Fibroblast of lung (primary cell): ENCODE measurements at regions not wholly inside any gene's neighbourhood (a gene's known extent, or its start where the extent isn't known, plus 50 kb on each side); places are given as distances from the start of the nearest gene placed in this dataset.

ENCODE experiments used
- DNase-seq, 2 donors: peaks; one replicate each; pipeline versions ENCODE4 v3.0.0 to v3.0.0-alpha.2; 2010; ENCODE audit warnings: low read depth in 2 of 2
- H2AFZ ChIP-seq: 2 replicates; pipeline ENCODE4 v1.5.1; 2012; ENCODE audit warnings: low read length, control low read depth, inconsistent platforms
- H3K27ac ChIP-seq: 2 replicates; pipeline ENCODE4 v1.5.1; 2011; ENCODE audit warnings: low read length, control low read depth; ENCODE audit not compliant: insufficient read depth
- H3K27me3 ChIP-seq: 2 replicates; pipeline ENCODE4 v1.5.1; 2011; ENCODE audit warnings: mild to moderate bottlenecking, low read length; ENCODE audit not compliant: control insufficient read depth, insufficient read depth
- H3K36me3 ChIP-seq: 2 replicates; pipeline ENCODE4 v1.5.1; 2011; ENCODE audit warnings: low read length; ENCODE audit not compliant: control insufficient read depth, insufficient read depth
- H3K4me1 ChIP-seq: 2 replicates; pipeline ENCODE4 v1.5.1; 2011; ENCODE audit warnings: low read length; ENCODE audit not compliant: control insufficient read depth, insufficient read depth; ENCODE audit errors: extremely low read depth
- H3K4me2 ChIP-seq: 2 replicates; pipeline ENCODE4 v1.5.1; 2011; ENCODE audit warnings: low read length, control low read depth; ENCODE audit not compliant: insufficient read depth; ENCODE audit errors: extremely low read depth
- H3K4me3 ChIP-seq, 4 experiments: fragments of 200-600 bp in 1 of 4; sonication (generic) in 1 of 4; replicated peaks in 1 of 4; 2 replicates each; pipeline ENCODE4 v1.5.1; 2011 to 2016; ENCODE audit warnings: low read length in 4 of 4, low read depth in 3 of 4, mild to moderate bottlenecking in 3 of 4, control low read depth in 2 of 4, inconsistent platforms in 1 of 4, mixed read lengths in 1 of 4; ENCODE audit not compliant: insufficient read depth in 1 of 4; ENCODE audit errors: control extremely low read depth in 1 of 4
- H3K79me2 ChIP-seq: 2 replicates; pipeline ENCODE4 v1.5.1; 2012; ENCODE audit warnings: mild to moderate bottlenecking, low read length, inconsistent platforms; ENCODE audit not compliant: control insufficient read depth, insufficient read depth
- H3K9ac ChIP-seq: 2 replicates; pipeline ENCODE4 v1.5.1; 2011; ENCODE audit warnings: mild to moderate bottlenecking, low read length, control low read depth; ENCODE audit not compliant: insufficient read depth
- H3K9me3 ChIP-seq: 2 replicates; pipeline ENCODE4 v1.5.1; 2012; ENCODE audit warnings: low read depth, low read length; ENCODE audit not compliant: control insufficient read depth, insufficient read depth
- H4K20me1 ChIP-seq: 2 replicates; pipeline ENCODE4 v1.5.1; 2011; ENCODE audit warnings: low read length; ENCODE audit not compliant: control insufficient read depth, insufficient read depth; ENCODE audit errors: extremely low read depth
- EZH2 ChIP-seq: IDR thresholded peaks from 2 replicates; pipeline ENCODE4 v1.5.1; 2012; ENCODE audit warnings: low read length, control low read depth, mild to moderate bottlenecking; ENCODE audit errors: missing control alignments
- TF ChIP-seq, protein P1 (sequence below), 2 donors: IDR thresholded peaks in 1 of 2; conservative IDR thresholded peaks in 1 of 2; 1 replicate in 1 of 2; 2 replicates in 1 of 2; pipeline ENCODE4 v1.5.1; 2011 to 2012; ENCODE audit warnings: low read length in 2 of 2, control low read depth in 1 of 2, inconsistent platforms in 1 of 2, low read depth in 1 of 2, mild to moderate bottlenecking in 1 of 2

DNA sequence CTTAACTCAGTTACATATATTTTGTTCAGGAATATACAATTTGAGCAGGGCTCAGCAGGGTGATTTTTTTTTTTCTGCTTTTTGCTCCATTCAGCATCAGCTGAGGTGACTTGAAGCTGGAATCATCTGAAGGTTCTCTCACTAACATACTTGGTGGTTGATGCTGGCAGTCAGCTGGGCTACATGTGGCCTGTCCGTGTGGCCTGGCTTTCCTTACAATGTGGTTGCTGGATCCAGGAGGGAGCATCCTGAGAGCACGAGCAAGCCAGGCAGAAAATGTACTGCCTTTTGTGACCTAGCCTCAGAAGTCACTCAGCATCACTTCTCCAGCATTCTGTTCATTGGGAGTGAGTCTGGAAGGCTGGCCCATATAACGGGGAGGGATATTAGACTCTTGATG lies 151.6 kb upstream of the E2F8 start:
- DNase-seq, result no peak

DNA sequence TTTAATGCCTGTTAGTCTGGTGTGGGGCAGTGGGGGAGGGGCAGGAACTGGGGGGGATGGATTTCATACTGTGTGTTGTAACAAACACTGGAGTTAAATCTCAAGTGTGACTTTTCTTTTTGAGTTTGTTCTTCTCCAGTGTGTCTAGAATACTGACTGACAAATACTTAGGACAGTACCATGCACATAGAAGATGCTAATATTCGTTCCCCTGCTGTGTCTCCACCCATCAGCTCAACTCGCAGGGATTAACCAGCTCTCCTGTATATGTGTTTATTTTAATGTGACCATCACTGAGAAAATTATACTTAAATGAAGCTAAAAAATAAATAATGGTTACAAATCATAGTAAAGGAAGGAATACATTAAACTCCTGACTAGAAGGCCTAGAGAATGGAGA lies 150.9 kb upstream of the E2F8 start:
- Histone ChIP-seq H4K20me1 (no peaks in the 10 kb centered on the region), H3K36me3 (no peaks in the 10 kb centered on the region), H3K79me2 (no peaks in the 10 kb centered on the region), H3K9ac (no peak overlapping the region), H2AFZ (no peak overlapping the region), H3K4me2 (no peak overlapping the region), H3K4me3 (no peak overlapping the region), H3K27ac (no peak overlapping the region), H3K27me3 (no peaks in the 10 kb centered on the region), H3K4me1 (peaks cover 12% of the 10 kb centered on the region), H3K9me3 (no peaks in the 10 kb centered on the region)
- TF ChIP-seq, protein P1, sequence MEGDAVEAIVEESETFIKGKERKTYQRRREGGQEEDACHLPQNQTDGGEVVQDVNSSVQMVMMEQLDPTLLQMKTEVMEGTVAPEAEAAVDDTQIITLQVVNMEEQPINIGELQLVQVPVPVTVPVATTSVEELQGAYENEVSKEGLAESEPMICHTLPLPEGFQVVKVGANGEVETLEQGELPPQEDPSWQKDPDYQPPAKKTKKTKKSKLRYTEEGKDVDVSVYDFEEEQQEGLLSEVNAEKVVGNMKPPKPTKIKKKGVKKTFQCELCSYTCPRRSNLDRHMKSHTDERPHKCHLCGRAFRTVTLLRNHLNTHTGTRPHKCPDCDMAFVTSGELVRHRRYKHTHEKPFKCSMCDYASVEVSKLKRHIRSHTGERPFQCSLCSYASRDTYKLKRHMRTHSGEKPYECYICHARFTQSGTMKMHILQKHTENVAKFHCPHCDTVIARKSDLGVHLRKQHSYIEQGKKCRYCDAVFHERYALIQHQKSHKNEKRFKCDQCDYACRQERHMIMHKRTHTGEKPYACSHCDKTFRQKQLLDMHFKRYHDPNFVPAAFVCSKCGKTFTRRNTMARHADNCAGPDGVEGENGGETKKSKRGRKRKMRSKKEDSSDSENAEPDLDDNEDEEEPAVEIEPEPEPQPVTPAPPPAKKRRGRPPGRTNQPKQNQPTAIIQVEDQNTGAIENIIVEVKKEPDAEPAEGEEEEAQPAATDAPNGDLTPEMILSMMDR (conservative IDR thresholded peaks at IDR 0.05 in 1 of 2, IDR thresholded peaks at IDR 0.05 in 1 of 2; ENCODE audit: low read depth in 1 of 2, low read length in 2 of 2), result no peak
- TF ChIP-seq EZH2, result no peak
- DNase-seq, result no peak

More for the DNA sequence above, 151.6 kb upstream of the E2F8 start:
- H3K4me3 ChIP-seq, result no peak overlapping the region
- H3K4me1 ChIP-seq, result peaks cover 12% of the 10 kb centered on the region
- H4K20me1 ChIP-seq, result no peaks in the 10 kb centered on the region
- H3K79me2 ChIP-seq, result no peaks in the 10 kb centered on the region
- H3K4me2 ChIP-seq, result no peak overlapping the region
- H2AFZ ChIP-seq, result no peak overlapping the region
- H3K27ac ChIP-seq, result no peak overlapping the region
- no peaks in the 10 kb centered on the region for H3K27me3 ChIP-seq
- no peaks in the 10 kb centered on the region for H3K9me3 ChIP-seq
- no peaks in the 10 kb centered on the region for H3K36me3 ChIP-seq
- no peak overlapping the region for H3K9ac ChIP-seq
- TF ChIP-seq EZH2, result no peak
- TF ChIP-seq, protein P1 (conservative IDR thresholded peaks at IDR 0.05 in 1 of 2, IDR thresholded peaks at IDR 0.05 in 1 of 2; ENCODE audit: low read depth in 1 of 2, low read length in 2 of 2), result no peak

DNA sequence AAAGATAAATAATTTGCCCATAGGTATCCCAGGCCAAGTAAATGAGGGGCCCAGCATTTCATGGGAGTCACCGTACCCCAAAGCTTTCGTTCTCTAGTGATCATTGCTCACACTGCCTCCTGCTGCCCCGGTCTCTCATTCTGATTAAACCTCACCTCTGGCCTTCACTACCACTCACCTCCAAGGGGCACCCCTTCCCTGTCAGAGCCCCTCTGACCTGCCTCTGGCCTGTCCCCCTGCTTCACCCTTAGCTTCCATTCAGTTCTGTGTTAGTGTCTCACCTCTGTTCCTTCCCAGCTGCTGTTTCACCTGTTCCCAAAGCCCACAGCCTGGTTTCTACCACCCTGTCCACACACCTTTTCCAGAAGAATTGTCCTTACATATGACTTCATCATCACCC lies 150.3 kb upstream of the E2F8 start:
- no peak overlapping the region for H2AFZ ChIP-seq
- H3K36me3 ChIP-seq, result no peaks in the 10 kb centered on the region
- H3K79me2 ChIP-seq, result no peaks in the 10 kb centered on the region
- peaks cover 12% of the 10 kb centered on the region for H3K4me1 ChIP-seq
- TF ChIP-seq, protein P1 (conservative IDR thresholded peaks at IDR 0.05 in 1 of 2, IDR thresholded peaks at IDR 0.05 in 1 of 2; ENCODE audit: low read depth in 1 of 2, low read length in 2 of 2), result no peak
- TF ChIP-seq EZH2, result no peak
- H3K27ac ChIP-seq, result peak overlapping the region; percentile 68
- no peaks in the 10 kb centered on the region for H3K9me3 ChIP-seq
- no peak for DNase-seq
- H3K4me2 ChIP-seq, result no peak overlapping the region
- no peaks in the 10 kb centered on the region for H4K20me1 ChIP-seq
- no peak overlapping the region for H3K9ac ChIP-seq
- H3K27me3 ChIP-seq, result no peaks in the 10 kb centered on the region
- no peak overlapping the region for H3K4me3 ChIP-seq
